ENCODE measurements at regions not wholly inside any gene's neighbourhood (a gene's known extent, or its start where the extent isn't known, plus 50 kb on each side); places are given as distances from the start of the nearest gene placed in this dataset.

- Histone ChIP-seq H3K27ac (ENCODE audit: low read depth, low read length, poor library complexity, severe bottlenecking) (no peak overlapping the region), H3K79me2 (ENCODE audit: insufficient read depth, low read depth, low read length) (no peaks in the 10 kb centered on the region), H2AFZ (ENCODE audit: low read length) (no peak overlapping the region), H3K4me2 (ENCODE audit: low read length) (no peak overlapping the region), H3K4me3 (ENCODE audit: low read depth, low read length, poor library complexity, severe bottlenecking) (no peak overlapping the region), H3K9me3 (ENCODE audit: low read length) (no peaks in the 10 kb centered on the region), H4K20me1 (ENCODE audit: insufficient read depth, low read length) (no peaks in the 10 kb centered on the region), H3K4me1 (ENCODE audit: insufficient read depth, low read length, poor library complexity, severe bottlenecking) (no peaks in the 10 kb centered on the region), H3K9me2 (ENCODE audit: insufficient read depth, low read length) (no peaks in the 10 kb centered on the region), H3K36me3 (ENCODE audit: insufficient read depth, low read length) (no peaks in the 10 kb centered on the region)
- DNase-seq (ENCODE audit: low spot score): no peak
- no peak for TF ChIP-seq CTCF (conservative IDR thresholded peaks at IDR 0.05; ENCODE audit: low read length)
- no peak for TF ChIP-seq EZH2phosphoT487 (IDR thresholded peaks at IDR 0.05; ENCODE audit: borderline replicate concordance, low read depth, low read length)
- POLR2A ChIA-PET: no interaction called here
- intact Hi-C loops (cut with micrococcal nuclease; ENCODE audit: unreplicated experiment): no loop called here
- BruUV-seq (replicated peaks): no TSS peak
- CTCF ChIA-PET (ENCODE audit: unreplicated experiment): interaction anchor here (0.8 kb wide), 1 partner anchor 11 kb away, joined by 3 read pairs; no protein-coding TSS in a partner anchor
Measured at GRCh38 chr20:60221593-60221992, 263.4 kb downstream of the CDH26 start.

- ChIA-PET CTCF (ENCODE audit: unreplicated experiment) (no interaction called here), POLR2A (no interaction called here)
- no peak overlapping the region for H3K27ac ChIP-seq (ENCODE audit: low read depth, low read length, poor library complexity, severe bottlenecking)
- TF ChIP-seq CTCF (conservative IDR thresholded peaks at IDR 0.05; ENCODE audit: low read length) (no peak), EZH2phosphoT487 (IDR thresholded peaks at IDR 0.05; ENCODE audit: borderline replicate concordance, low read depth, low read length) (no peak)
- intact Hi-C loops (cut with micrococcal nuclease; ENCODE audit: unreplicated experiment): no loop called here
- no peaks in the 10 kb centered on the region for H3K9me2 ChIP-seq (ENCODE audit: insufficient read depth, low read length)
- H3K79me2 ChIP-seq (ENCODE audit: insufficient read depth, low read depth, low read length): no peaks in the 10 kb centered on the region
- BruUV-seq (replicated peaks): no TSS peak
- H3K4me2 ChIP-seq (ENCODE audit: low read length): no peak overlapping the region
- no peak overlapping the region for H3K4me3 ChIP-seq (ENCODE audit: low read depth, low read length, poor library complexity, severe bottlenecking)
- H2AFZ ChIP-seq (ENCODE audit: low read length): no peak overlapping the region
- no peaks in the 10 kb centered on the region for H3K36me3 ChIP-seq (ENCODE audit: insufficient read depth, low read length)
- no peaks in the 10 kb centered on the region for H4K20me1 ChIP-seq (ENCODE audit: insufficient read depth, low read length)
- DNase-seq (ENCODE audit: low spot score): no peak
- no peaks in the 10 kb centered on the region for H3K9me3 ChIP-seq (ENCODE audit: low read length)
- H3K4me1 ChIP-seq (ENCODE audit: insufficient read depth, low read length, poor library complexity, severe bottlenecking): no peaks in the 10 kb centered on the region
Measured at GRCh38 chr20:60222497-60222896, 264.3 kb downstream of the CDH26 start.

- POLR2A ChIA-PET: no interaction called here
Measured at GRCh38 chr20:60223174-60223573, 265.0 kb downstream of the CDH26 start.

More at GRCh38 chr20:60223174-60223573, 265.0 kb downstream of the CDH26 start:
- BruUV-seq (replicated peaks): no TSS peak
- DNase-seq (ENCODE audit: low spot score): no peak
- TF ChIP-seq CTCF (conservative IDR thresholded peaks at IDR 0.05; ENCODE audit: low read length) (no peak), EZH2phosphoT487 (IDR thresholded peaks at IDR 0.05; ENCODE audit: borderline replicate concordance, low read depth, low read length) (no peak)
- H4K20me1 ChIP-seq (ENCODE audit: insufficient read depth, low read length): no peaks in the 10 kb centered on the region
- H3K9me2 ChIP-seq (ENCODE audit: insufficient read depth, low read length): no peaks in the 10 kb centered on the region
- H3K4me3 ChIP-seq (ENCODE audit: low read depth, low read length, poor library complexity, severe bottlenecking): no peak overlapping the region
- no peaks in the 10 kb centered on the region for H3K4me1 ChIP-seq (ENCODE audit: insufficient read depth, low read length, poor library complexity, severe bottlenecking)
- no peaks in the 10 kb centered on the region for H3K9me3 ChIP-seq (ENCODE audit: low read length)
- H3K27ac ChIP-seq (ENCODE audit: low read depth, low read length, poor library complexity, severe bottlenecking): no peak overlapping the region
- CTCF ChIA-PET (ENCODE audit: unreplicated experiment): no interaction called here
- H3K79me2 ChIP-seq (ENCODE audit: insufficient read depth, low read depth, low read length): no peaks in the 10 kb centered on the region
- H2AFZ ChIP-seq (ENCODE audit: low read length): no peak overlapping the region
- H3K36me3 ChIP-seq (ENCODE audit: insufficient read depth, low read length): no peaks in the 10 kb centered on the region
- intact Hi-C loops (cut with micrococcal nuclease; ENCODE audit: unreplicated experiment): no loop called here
- H3K4me2 ChIP-seq (ENCODE audit: low read length): no peak overlapping the region

Data from OCI-LY7 (cell line).